BJ (cell line): ENCODE measurements at regions not wholly inside any gene's neighbourhood (a gene's known extent, or its start where the extent isn't known, plus 50 kb on each side); places are given as distances from the start of the nearest gene placed in this dataset.

Experiments
- CTCF ChIA-PET: fragments of 350-600 bp; formaldehyde crosslinking; extraction: SDS; loops from one replicate; lab custom pipeline; 2021; ENCODE audit warnings: antibody characterized with exemption, inconsistent platforms; lab: Yijun Ruan, JAX
- POLR2A ChIA-PET: fragments of 300-600 bp; sonication (Branson Sonifier 250); formaldehyde crosslinking; extraction: SDS; loops from one replicate; lab custom pipeline; 2021; ENCODE audit warnings: antibody characterized with exemption; lab: Charles Lee
- DNase-seq: peaks from one replicate; pipeline ENCODE4 v3.0.0-alpha.2; 2011; ENCODE audit warnings: low read depth
- H3K27me3 ChIP-seq: 2 replicates; pipeline ENCODE4 v1.6.0; 2011; ENCODE audit warnings: low read length; ENCODE audit not compliant: control insufficient read depth, insufficient read depth
- H3K36me3 ChIP-seq: 2 replicates; pipeline ENCODE4 v1.5.1; 2011; ENCODE audit warnings: low read length; ENCODE audit not compliant: control insufficient read depth, insufficient read depth
- H3K4me3 ChIP-seq: 2 replicates; pipeline ENCODE4 v1.5.1; 2011; ENCODE audit warnings: low read depth, mild to moderate bottlenecking, control low read depth, low read length
- TF ChIP-seq, protein P1 (sequence below): IDR thresholded peaks from 2 replicates; pipeline ENCODE4 v1.5.1; 2011; ENCODE audit warnings: low read depth, mild to moderate bottlenecking, control low read depth, inconsistent platforms, low read length, moderate library complexity; ENCODE audit not compliant: insufficient read depth

DNA sequence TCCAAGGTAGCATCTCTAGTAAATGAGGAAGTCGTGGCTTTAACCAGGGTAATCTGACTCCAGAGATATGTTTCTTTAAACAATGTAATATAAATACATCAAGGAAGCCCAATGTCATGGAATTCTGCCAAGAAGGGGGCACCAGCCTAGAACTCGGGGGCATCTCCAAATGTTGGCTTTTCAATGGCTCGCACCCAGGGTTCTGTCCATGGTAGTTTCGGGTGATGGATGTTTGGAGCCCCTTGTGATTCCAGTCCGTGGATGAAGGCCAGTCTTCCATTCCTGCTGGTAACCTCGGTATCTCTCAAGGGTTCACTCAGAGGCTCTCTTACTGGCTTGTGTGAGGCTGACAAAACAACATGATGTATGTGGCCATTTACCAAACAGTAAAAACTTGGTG, 91.7 kb upstream of the SPHKAP start:
- POLR2A ChIA-PET: no interaction called here
- Histone ChIP-seq H3K36me3 (no peaks in the 10 kb centered on the region), H3K27me3 (no peaks in the 10 kb centered on the region), H3K4me3 (no peak overlapping the region)
- TF ChIP-seq, protein P1, sequence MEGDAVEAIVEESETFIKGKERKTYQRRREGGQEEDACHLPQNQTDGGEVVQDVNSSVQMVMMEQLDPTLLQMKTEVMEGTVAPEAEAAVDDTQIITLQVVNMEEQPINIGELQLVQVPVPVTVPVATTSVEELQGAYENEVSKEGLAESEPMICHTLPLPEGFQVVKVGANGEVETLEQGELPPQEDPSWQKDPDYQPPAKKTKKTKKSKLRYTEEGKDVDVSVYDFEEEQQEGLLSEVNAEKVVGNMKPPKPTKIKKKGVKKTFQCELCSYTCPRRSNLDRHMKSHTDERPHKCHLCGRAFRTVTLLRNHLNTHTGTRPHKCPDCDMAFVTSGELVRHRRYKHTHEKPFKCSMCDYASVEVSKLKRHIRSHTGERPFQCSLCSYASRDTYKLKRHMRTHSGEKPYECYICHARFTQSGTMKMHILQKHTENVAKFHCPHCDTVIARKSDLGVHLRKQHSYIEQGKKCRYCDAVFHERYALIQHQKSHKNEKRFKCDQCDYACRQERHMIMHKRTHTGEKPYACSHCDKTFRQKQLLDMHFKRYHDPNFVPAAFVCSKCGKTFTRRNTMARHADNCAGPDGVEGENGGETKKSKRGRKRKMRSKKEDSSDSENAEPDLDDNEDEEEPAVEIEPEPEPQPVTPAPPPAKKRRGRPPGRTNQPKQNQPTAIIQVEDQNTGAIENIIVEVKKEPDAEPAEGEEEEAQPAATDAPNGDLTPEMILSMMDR: no peak
- DNase-seq: no peak
- CTCF ChIA-PET: no interaction called here

DNA sequence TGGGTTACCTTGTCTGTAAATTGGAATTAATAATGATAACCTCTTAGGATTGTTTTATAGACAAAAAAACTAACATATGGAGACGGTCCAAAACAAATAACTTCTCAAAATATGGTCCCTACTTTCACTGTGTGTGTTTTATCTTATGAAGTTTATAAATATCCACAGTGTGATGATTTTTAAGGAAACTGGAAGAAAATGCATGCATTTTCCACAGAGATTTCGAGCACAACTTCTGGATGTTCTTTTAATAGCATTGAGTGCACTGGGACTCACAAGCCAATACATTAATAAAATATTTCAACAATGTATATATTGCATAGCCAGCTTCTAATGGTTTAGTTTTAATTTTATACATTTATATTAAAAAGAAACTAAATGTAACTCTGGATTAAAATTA, 87.9 kb upstream of the SPHKAP start:
- no peak for DNase-seq
- ChIA-PET CTCF (no interaction called here), POLR2A (no interaction called here)
- H3K36me3 ChIP-seq: no peaks in the 10 kb centered on the region
- H3K4me3 ChIP-seq: no peak overlapping the region
- no peaks in the 10 kb centered on the region for H3K27me3 ChIP-seq
- TF ChIP-seq, protein P1: no peak

DNA sequence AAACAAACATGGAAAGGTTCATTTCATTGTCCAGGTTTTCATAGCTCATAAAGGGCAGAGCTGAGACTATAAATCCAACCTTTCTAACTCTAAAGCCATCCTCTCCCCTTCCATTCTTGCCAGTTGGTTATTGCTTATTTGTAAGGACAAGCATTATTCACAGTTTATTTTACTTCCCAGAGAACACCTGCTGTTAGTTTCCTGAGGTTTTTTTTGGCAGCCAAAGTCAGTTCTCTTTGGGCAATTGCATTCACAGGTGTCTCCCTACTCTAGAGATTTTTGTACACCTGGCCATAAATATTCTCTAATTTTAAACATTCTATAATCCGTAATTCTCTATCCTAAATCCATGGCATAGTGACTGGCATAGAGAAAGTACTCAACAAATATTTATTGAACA, 87.3 kb upstream of the SPHKAP start:
- Histone ChIP-seq H3K27me3 (no peaks in the 10 kb centered on the region), H3K4me3 (no peak overlapping the region), H3K36me3 (no peaks in the 10 kb centered on the region)
- POLR2A ChIA-PET: no interaction called here
- CTCF ChIA-PET: interaction anchor here (1.1 kb wide), 1 partner anchor 13 kb away, joined by 3 read pairs; no protein-coding TSS in a partner anchor
- DNase-seq: no peak
- TF ChIP-seq, protein P1: no peak

DNA sequence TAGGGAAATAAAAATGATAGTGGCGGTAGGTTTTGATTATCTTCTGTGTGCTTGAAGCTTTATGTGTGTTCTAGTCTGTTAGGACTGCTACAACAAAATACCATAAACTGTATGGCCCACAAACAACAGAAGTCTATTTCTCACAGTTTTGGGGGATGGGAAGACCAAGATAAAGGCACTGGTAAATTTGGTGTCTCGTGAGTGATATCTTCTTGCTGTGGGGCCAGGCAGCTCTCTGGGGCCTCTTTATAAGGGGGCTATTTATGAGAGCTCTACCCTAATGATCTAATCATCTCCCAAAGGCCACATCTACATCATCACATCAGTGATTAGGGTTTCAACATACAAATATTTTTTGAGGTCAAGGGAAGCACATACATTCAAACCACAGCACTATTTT, 86.8 kb upstream of the SPHKAP start:
- DNase-seq: no peak
- Histone ChIP-seq H3K4me3 (no peak overlapping the region), H3K36me3 (no peaks in the 10 kb centered on the region), H3K27me3 (no peaks in the 10 kb centered on the region)
- CTCF ChIA-PET: interaction anchor here (1.1 kb wide), 1 partner anchor 12 kb away, joined by 3 read pairs; no protein-coding TSS in a partner anchor
- TF ChIP-seq, protein P1: no peak
- POLR2A ChIA-PET: no interaction called here

DNA sequence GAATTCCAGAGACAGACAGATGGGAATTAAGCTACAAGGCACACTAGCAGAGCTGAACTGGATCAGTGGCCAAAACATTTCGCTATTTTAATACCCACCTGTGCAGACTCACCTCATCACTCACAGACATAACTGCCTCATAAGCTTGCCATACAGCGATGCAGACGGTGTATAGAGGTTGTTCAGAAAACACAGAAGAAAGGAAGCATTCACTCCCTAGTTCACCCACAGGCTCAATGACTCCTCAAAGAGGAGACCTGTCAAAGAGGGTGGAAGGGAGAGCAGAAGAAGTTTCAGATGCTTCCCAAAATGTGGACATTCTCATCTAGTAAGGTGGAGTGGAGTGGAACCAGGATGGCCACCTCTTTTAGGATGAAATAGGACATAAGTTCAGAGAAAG, 81.7 kb upstream of the SPHKAP start:
- no peak overlapping the region for H3K4me3 ChIP-seq
- no peaks in the 10 kb centered on the region for H3K36me3 ChIP-seq
- POLR2A ChIA-PET: no interaction called here
- CTCF ChIA-PET: no interaction called here
- no peak for DNase-seq
- no peaks in the 10 kb centered on the region for H3K27me3 ChIP-seq
- TF ChIP-seq, protein P1: no peak
